T47D (cell line): ENCODE measurements at regions not wholly inside any gene's neighbourhood (a gene's known extent, or its start where the extent isn't known, plus 50 kb on each side); places are given as distances from the start of the nearest gene placed in this dataset.
"Not testable (repeated sequence)": the region's sequence is repeated elsewhere in the genome, so short reads cannot be mapped to it uniquely, and the experiment has no call there.

ENCODE experiments used
- DNase-seq, 2 experiments: peaks; one replicate each; pipeline versions ENCODE4 v3.0.0 to v3.0.0-alpha.2; 2011 to 2012; ENCODE audit warnings: low read depth in 1 of 2, low spot score in 1 of 2
- JUND ChIP-seq: IDR thresholded peaks from 2 replicates; pipeline ENCODE4 v1.6.1; 2012; ENCODE audit warnings: low read depth
- in situ Hi-C: cut with HindIII; loops from 2 replicates; pipeline ENCODE4 v1.10.0; 2016; ENCODE audit warnings: low sequenced_read_pairs, low pct_unique_long_range_greater_than_20kb

GRCh38 chr9:6126377-6126776 lies 89.2 kb upstream of the IL33 start:
- DNase-seq = no peak
- in situ Hi-C loops = no loop called here
- no peak for TF ChIP-seq JUND

GRCh38 chr9:6123416-6123815 lies 92.2 kb upstream of the IL33 start:
- in situ Hi-C loops = no loop called here
- no peak for TF ChIP-seq JUND
- DNase-seq = no peak

GRCh38 chr9:6121707-6122106 lies 93.9 kb upstream of the IL33 start:
- in situ Hi-C loops = no loop called here
- DNase-seq = no peak
- no peak for TF ChIP-seq JUND

GRCh38 chr9:6114424-6114823 lies 99.0 kb upstream of the RANBP6 start:
- in situ Hi-C loops = no loop called here
- DNase-seq = no peak

GRCh38 chr9:6113819-6114218 lies 98.4 kb upstream of the RANBP6 start:
- no peak for DNase-seq
- no peak for TF ChIP-seq JUND
- in situ Hi-C loops = no loop called here

More at GRCh38 chr9:6114424-6114823, 99.0 kb upstream of the RANBP6 start:
- no peak for TF ChIP-seq JUND

- no peak for TF ChIP-seq JUND
- no peak for DNase-seq
- in situ Hi-C loops = no loop called here
Measured at GRCh38 chr9:6113312-6113711, 97.9 kb upstream of the RANBP6 start.

- in situ Hi-C loops = no loop called here
- TF ChIP-seq JUND = no peak
- no peak for DNase-seq
Measured at GRCh38 chr9:6109986-6110385, 94.6 kb upstream of the RANBP6 start.

- in situ Hi-C loops = no loop called here
- no peak for TF ChIP-seq JUND
- no peak for DNase-seq
Measured at GRCh38 chr9:6109571-6109970, 94.1 kb upstream of the RANBP6 start.

- in situ Hi-C loops = no loop called here
- TF ChIP-seq JUND = no peak
- DNase-seq = peak; percentile 47 to 75
Measured at GRCh38 chr9:6106711-6107339, 91.4 kb upstream of the RANBP6 start.

GRCh38 chr9:6105738-6106137 lies 90.3 kb upstream of the RANBP6 start:
- in situ Hi-C loops = no loop called here
- no peak for TF ChIP-seq JUND
- no peak for DNase-seq

GRCh38 chr9:6104406-6104805 lies 89.0 kb upstream of the RANBP6 start:
- in situ Hi-C loops, DNase-seq: not testable (repeated sequence)

- DNase-seq, in situ Hi-C loops: not testable (repeated sequence)
Measured at GRCh38 chr9:6103911-6104310, 88.5 kb upstream of the RANBP6 start.

GRCh38 chr9:6102336-6102987 lies 87.0 kb upstream of the RANBP6 start:
- DNase-seq = peak in 1 of 2 experiments; percentile 46
- in situ Hi-C loops = not testable (repeated sequence)

GRCh38 chr9:6101725-6102124 lies 86.3 kb upstream of the RANBP6 start:
- in situ Hi-C loops, DNase-seq: not testable (repeated sequence)

- DNase-seq, in situ Hi-C loops: not testable (repeated sequence)
Measured at GRCh38 chr9:6099346-6099745, 83.9 kb upstream of the RANBP6 start.
